ENCODE measurements at regions not wholly inside any gene's neighbourhood (a gene's known extent, or its start where the extent isn't known, plus 50 kb on each side); places are given as distances from the start of the nearest gene placed in this dataset.
"Not testable (repeated sequence)": the region's sequence is repeated elsewhere in the genome, so short reads cannot be mapped to it uniquely, and the experiment has no call there.

- not testable (repeated sequence) for DNase-seq
Observed at GRCh38 chr2:47689118-47689517, 93.8 kb upstream of the MSH6 start.

GRCh38 chr2:47688561-47688960 lies 94.4 kb upstream of the MSH6 start:
- no peak for DNase-seq

GRCh38 chr2:47687856-47688255 lies 95.1 kb upstream of the MSH6 start:
- no peak for DNase-seq

GRCh38 chr2:47686018-47686417 lies 96.9 kb upstream of the MSH6 start:
- DNase-seq = no peak

- no peak for DNase-seq
Observed at GRCh38 chr2:47682216-47682749, 100.7 kb upstream of the MSH6 start.

- DNase-seq = no peak
Observed at GRCh38 chr2:47676261-47676926, 105.6 kb upstream of the KCNK12 start.

GRCh38 chr2:47675196-47675825 lies 104.5 kb upstream of the KCNK12 start:
- no peak for DNase-seq

GRCh38 chr2:47666332-47666731 lies 95.5 kb upstream of the KCNK12 start:
- no peak for DNase-seq

GRCh38 chr2:47664817-47665216 lies 94.0 kb upstream of the KCNK12 start:
- DNase-seq = peak; percentile 7

GRCh38 chr2:47662552-47662951 lies 91.8 kb upstream of the KCNK12 start:
- no peak for DNase-seq

- DNase-seq = no peak
Observed at GRCh38 chr2:47661310-47661709, 90.5 kb upstream of the KCNK12 start.

GRCh38 chr2:47660168-47660567 lies 89.4 kb upstream of the KCNK12 start:
- no peak for DNase-seq

- DNase-seq = no peak
Observed at GRCh38 chr2:47658646-47659320, 88.0 kb upstream of the KCNK12 start.

- no peak for DNase-seq
Observed at GRCh38 chr2:47657886-47658489, 87.2 kb upstream of the KCNK12 start.

- DNase-seq = no peak
Observed at GRCh38 chr2:47656715-47657600, 86.2 kb upstream of the KCNK12 start.

GRCh38 chr2:47655563-47655880 lies 84.7 kb upstream of the KCNK12 start:
- no peak for DNase-seq

- DNase-seq = no peak
Observed at GRCh38 chr2:47654790-47655562, 84.2 kb upstream of the KCNK12 start.

- no peak for DNase-seq
Observed at GRCh38 chr2:47653902-47654789, 83.4 kb upstream of the KCNK12 start.

GRCh38 chr2:47653036-47653435 lies 82.3 kb upstream of the KCNK12 start:
- DNase-seq = no peak

GRCh38 chr2:47652061-47652690 lies 81.4 kb upstream of the KCNK12 start:
- no peak for DNase-seq
